Mesenchymal stem cell (in vitro differentiated cells and primary cell): ENCODE measurements at regions not wholly inside any gene's neighbourhood (a gene's known extent, or its start where the extent isn't known, plus 50 kb on each side); places are given as distances from the start of the nearest gene placed in this dataset.
A peak's percentile ranks its signal among the peaks of the same experiment; 100 is the strongest.

ENCODE experiments used
- DNase-seq: peaks from one replicate; pipeline ENCODE4 v3.0.0-alpha.2; 2013
- H2AFZ ChIP-seq: one replicate; pipeline ENCODE4 v1.6.1; 2013; ENCODE audit warnings: low read depth, mild to moderate bottlenecking, control low read depth, inconsistent platforms, low read length, moderate library complexity
- H2AK5ac ChIP-seq: 2 replicates; pipeline ENCODE4 v1.6.1; 2013; ENCODE audit warnings: low read length, moderate library complexity, mild to moderate bottlenecking, inconsistent platforms; ENCODE audit not compliant: severe bottlenecking
- H2BK120ac ChIP-seq: one replicate; pipeline ENCODE4 v1.6.1; 2013; ENCODE audit warnings: low read depth, mild to moderate bottlenecking, inconsistent platforms, low read length, moderate library complexity
- H2BK12ac ChIP-seq, 2 experiments: one replicate each; pipeline ENCODE4 v1.6.1; 2013; ENCODE audit warnings: inconsistent platforms in 2 of 2, low read length in 2 of 2, mild to moderate bottlenecking in 2 of 2, moderate library complexity in 2 of 2, control low read depth in 1 of 2
- H2BK15ac ChIP-seq: one replicate; pipeline ENCODE4 v1.6.1; 2013; ENCODE audit warnings: mild to moderate bottlenecking, low read depth, inconsistent platforms; ENCODE audit not compliant: poor library complexity, severe bottlenecking
- H2BK5ac ChIP-seq: 2 replicates; pipeline ENCODE4 v1.6.1; 2013; ENCODE audit warnings: low read depth, mild to moderate bottlenecking, low read length, control low read depth, inconsistent platforms; ENCODE audit not compliant: poor library complexity, severe bottlenecking
- H3K14ac ChIP-seq, 2 experiments: one replicate each; pipeline ENCODE4 v1.6.1; 2013; ENCODE audit warnings: inconsistent platforms in 2 of 2, low read length in 2 of 2, control low read depth in 1 of 2, mild to moderate bottlenecking in 1 of 2, moderate library complexity in 1 of 2
- H3K18ac ChIP-seq, 2 experiments: one replicate each; pipeline ENCODE4 v1.6.1; 2013; ENCODE audit warnings: inconsistent platforms in 2 of 2, low read length in 2 of 2, control low read depth in 1 of 2, low read depth in 1 of 2, mild to moderate bottlenecking in 1 of 2
- H3K23ac ChIP-seq, 2 experiments: one replicate each; pipeline ENCODE4 v1.6.1; 2013; ENCODE audit warnings: inconsistent platforms in 2 of 2, low read length in 2 of 2, mild to moderate bottlenecking in 2 of 2, moderate library complexity in 2 of 2, control low read depth in 1 of 2
- H3K27ac ChIP-seq: 2 replicates; pipeline ENCODE4 v1.5.1; 2013; ENCODE audit warnings: mild to moderate bottlenecking, moderate library complexity, low read length, control low read depth, inconsistent platforms; ENCODE audit not compliant: poor library complexity, severe bottlenecking
- H3K27me3 ChIP-seq, 2 experiments: 2 replicates each; pipeline versions ENCODE4 v1.6.1 to v1.7.0; 2013; ENCODE audit warnings: low read length in 2 of 2, mild to moderate bottlenecking in 2 of 2, moderate library complexity in 2 of 2, control low read depth in 1 of 2, inconsistent platforms in 1 of 2; ENCODE audit not compliant: control insufficient read depth in 1 of 2, insufficient read depth in 1 of 2
- H3K36me3 ChIP-seq, 2 experiments: 2 replicates each; pipeline versions ENCODE4 v1.6.1 to v1.7.0; 2013; ENCODE audit warnings: low read length in 2 of 2, control low read depth in 1 of 2, inconsistent platforms in 1 of 2, low read depth in 1 of 2, mild to moderate bottlenecking in 1 of 2; ENCODE audit not compliant: insufficient read depth in 2 of 2, control insufficient read depth in 1 of 2
- H3K4ac ChIP-seq, 2 experiments: one replicate each; pipeline ENCODE4 v1.6.1; 2013; ENCODE audit warnings: inconsistent platforms in 2 of 2, low read length in 2 of 2, mild to moderate bottlenecking in 2 of 2, moderate library complexity in 2 of 2, control low read depth in 1 of 2, low read depth in 1 of 2
- H3K4me1 ChIP-seq: 2 replicates; pipeline ENCODE4 v1.6.1; 2013; ENCODE audit warnings: low read depth, low read length, control low read depth; ENCODE audit not compliant: control insufficient read depth, insufficient read depth
- H3K4me2 ChIP-seq: 2 replicates; pipeline ENCODE4 v1.6.1; 2013; ENCODE audit warnings: low read length, mild to moderate bottlenecking, inconsistent platforms; ENCODE audit not compliant: poor library complexity, severe bottlenecking
- H3K4me3 ChIP-seq, 2 experiments: 2 replicates each; pipeline versions ENCODE4 v1.5.1 to v1.7.0; 2013; ENCODE audit warnings: low read length in 2 of 2, mild to moderate bottlenecking in 2 of 2, control low read depth in 1 of 2, low read depth in 1 of 2; ENCODE audit not compliant: insufficient read depth in 1 of 2
- H3K79me1 ChIP-seq: replicated peaks from 2 replicates; pipeline ENCODE4 v1.6.1; 2013; ENCODE audit warnings: mild to moderate bottlenecking, control low read depth, low read length, inconsistent platforms; ENCODE audit not compliant: poor library complexity, severe bottlenecking
- H3K9ac ChIP-seq: 2 replicates; pipeline ENCODE4 v1.7.0; 2013; ENCODE audit warnings: mild to moderate bottlenecking, low read length, moderate library complexity
- H3K9me3 ChIP-seq: 2 replicates; pipeline ENCODE4 v1.7.0; 2013; ENCODE audit warnings: mild to moderate bottlenecking, low read length; ENCODE audit not compliant: control insufficient read depth
- H4K8ac ChIP-seq: one replicate; pipeline ENCODE4 v1.6.1; 2013; ENCODE audit warnings: inconsistent platforms, mild to moderate bottlenecking, low read length, moderate library complexity
- H4K91ac ChIP-seq: one replicate; pipeline ENCODE4 v1.6.1; 2013; ENCODE audit warnings: mild to moderate bottlenecking, low read length, inconsistent platforms
- WGBS: methylation state at CpG from one replicate; pipeline ENCODE4 v1.1.7; 2013; ENCODE audit warnings: mixed read lengths; 5-methylcytosine and 5-hydroxymethylcytosine counted together

DNA sequence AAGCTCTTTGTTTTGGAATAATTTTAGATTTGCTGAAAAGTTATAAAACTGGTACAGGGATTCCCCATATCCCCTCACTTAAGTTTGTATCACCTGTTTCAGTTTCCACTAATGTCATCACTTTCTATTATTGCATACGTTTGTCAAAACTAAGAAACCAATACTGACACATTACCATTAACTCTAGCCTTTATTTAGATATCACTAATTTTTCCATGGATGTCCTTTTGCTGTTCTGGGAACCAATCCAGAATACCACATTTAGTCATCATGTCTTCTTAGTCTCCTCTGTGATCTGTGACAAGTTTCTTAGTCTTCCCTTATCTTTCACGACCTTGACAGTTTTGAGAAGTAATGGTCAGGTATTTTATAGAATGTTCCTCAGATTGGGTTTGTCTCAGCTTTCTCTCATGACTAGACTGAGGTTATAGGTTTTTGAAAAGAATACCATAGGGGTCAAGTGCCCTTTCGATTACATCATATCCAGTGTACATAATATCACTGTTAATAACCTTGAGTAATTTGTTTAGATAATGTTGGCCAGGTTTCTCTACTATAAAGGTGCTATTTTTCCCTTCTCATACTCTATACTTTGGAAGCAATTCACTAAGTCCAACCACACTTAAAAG, 51.9 kb upstream of the NMUR2 start:
- Histone ChIP-seq H2AK5ac (no peak overlapping the region), H3K79me1 (no peaks in the 10 kb centered on the region), H3K4me1 (no peaks in the 10 kb centered on the region), H3K4ac (no peak overlapping the region), H2BK15ac (no peak overlapping the region), H4K91ac (no peak overlapping the region), H3K14ac (no peak overlapping the region), H3K4me3 (no peak overlapping the region), H3K4me2 (no peak overlapping the region), H4K8ac (no peak overlapping the region), H3K18ac (no peak overlapping the region), H3K9ac (no peak overlapping the region), H3K36me3 (no peaks in the 10 kb centered on the region), H3K27me3 (no peaks in the 10 kb centered on the region), H3K23ac (no peak overlapping the region), H3K9me3 (no peaks in the 10 kb centered on the region), H2AFZ (no peak overlapping the region), H3K27ac (no peak overlapping the region), H2BK5ac (no peak overlapping the region), H2BK12ac (no peak overlapping the region), H2BK120ac (no peak overlapping the region)
- no peak for DNase-seq
- 86% methylated on average over 1 of the region's 3 CpGs for WGBS

DNA sequence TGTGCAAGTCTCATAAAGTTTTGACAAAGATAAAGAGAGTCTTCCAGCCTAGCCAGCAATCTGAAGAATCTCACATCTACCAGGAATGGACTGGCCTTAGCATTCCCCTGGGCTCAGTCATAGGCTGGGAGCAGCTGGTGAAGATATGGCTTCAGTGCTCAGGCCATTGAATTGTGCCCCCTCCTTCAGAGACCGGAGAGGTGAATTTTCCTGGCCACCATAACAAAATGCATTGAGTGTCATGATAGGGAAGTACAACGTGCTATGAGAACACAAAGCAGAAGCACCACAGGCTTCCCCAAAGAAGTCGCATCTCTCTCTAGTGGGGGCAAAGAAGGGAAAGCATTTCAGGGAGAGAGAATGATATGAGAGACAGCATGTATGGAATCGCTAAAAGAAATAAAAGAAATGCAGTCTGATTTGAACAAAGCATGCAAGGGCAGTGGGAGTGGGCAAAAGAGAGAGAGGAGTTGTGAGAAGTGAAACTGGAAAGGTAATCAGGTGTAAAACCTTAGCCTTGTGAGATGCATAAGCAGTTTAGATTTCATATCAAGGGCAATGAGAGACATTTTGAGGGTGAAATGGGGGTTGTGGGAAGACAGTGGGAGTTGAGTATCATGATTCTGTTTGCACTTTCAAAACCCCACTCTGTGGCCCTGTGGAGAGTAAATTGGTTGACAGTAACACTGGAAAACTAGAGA, 57.1 kb upstream of the NMUR2 start:
- no peak overlapping the region for H2AFZ ChIP-seq
- no peak overlapping the region for H3K4me3 ChIP-seq
- H3K4me1 ChIP-seq = no peaks in the 10 kb centered on the region
- no peak overlapping the region for H3K4ac ChIP-seq
- no peaks in the 10 kb centered on the region for H3K79me1 ChIP-seq
- H4K91ac ChIP-seq = no peak overlapping the region
- no peaks in the 10 kb centered on the region for H3K27me3 ChIP-seq
- no peak overlapping the region for H2BK12ac ChIP-seq
- H3K23ac ChIP-seq = no peak overlapping the region
- H3K27ac ChIP-seq = no peak overlapping the region
- no peaks in the 10 kb centered on the region for H3K36me3 ChIP-seq
- H4K8ac ChIP-seq = no peak overlapping the region
- no peak overlapping the region for H3K4me2 ChIP-seq
- no peak overlapping the region for H2AK5ac ChIP-seq
- no peak overlapping the region for H2BK15ac ChIP-seq
- no peaks in the 10 kb centered on the region for H3K9me3 ChIP-seq
- H3K14ac ChIP-seq = no peak overlapping the region
- no peak overlapping the region for H3K18ac ChIP-seq
- no peak overlapping the region for H2BK5ac ChIP-seq
- H2BK120ac ChIP-seq = no peak overlapping the region
- H3K9ac ChIP-seq = no peak overlapping the region
- peak; percentile 0 for DNase-seq
- WGBS = 44% methylated on average over 4 of the region's 4 CpGs

DNA sequence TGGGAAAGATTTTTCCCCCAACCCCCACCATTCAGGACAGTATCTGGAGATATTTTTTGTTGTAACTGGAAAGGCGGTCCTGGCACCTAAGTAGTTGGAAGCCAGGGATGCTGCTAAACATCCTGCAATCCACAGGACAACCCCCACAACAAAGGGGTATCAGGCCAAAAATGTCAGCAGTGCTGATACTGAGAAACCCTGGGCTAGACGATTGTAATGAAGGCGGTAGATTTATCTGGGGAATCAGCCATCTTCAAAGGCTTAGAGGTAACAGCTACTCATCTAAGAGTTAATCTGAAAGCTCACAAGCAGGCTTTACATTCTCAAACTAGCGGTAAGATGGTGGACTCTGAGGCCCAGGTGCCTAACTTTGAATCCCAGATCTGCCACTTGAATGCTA, 59.0 kb upstream of the NMUR2 start:
- Histone ChIP-seq H2BK120ac (no peak overlapping the region), H4K91ac (no peak overlapping the region), H3K36me3 (no peaks in the 10 kb centered on the region), H3K14ac (no peak overlapping the region), H4K8ac (no peak overlapping the region), H3K27me3 (no peaks in the 10 kb centered on the region), H3K4me3 (no peak overlapping the region), H3K79me1 (no peaks in the 10 kb centered on the region), H3K4me1 (no peaks in the 10 kb centered on the region), H3K9ac (no peak overlapping the region), H2BK15ac (no peak overlapping the region), H3K23ac (no peak overlapping the region), H3K4ac (no peak overlapping the region), H3K4me2 (no peak overlapping the region), H3K9me3 (no peaks in the 10 kb centered on the region), H2AK5ac (no peak overlapping the region), H3K27ac (no peak overlapping the region), H2BK5ac (no peak overlapping the region), H2AFZ (no peak overlapping the region), H3K18ac (no peak overlapping the region), H2BK12ac (no peak overlapping the region)
- no peak for DNase-seq
- WGBS = 50% methylated on average over 4 of the region's 4 CpGs

DNA sequence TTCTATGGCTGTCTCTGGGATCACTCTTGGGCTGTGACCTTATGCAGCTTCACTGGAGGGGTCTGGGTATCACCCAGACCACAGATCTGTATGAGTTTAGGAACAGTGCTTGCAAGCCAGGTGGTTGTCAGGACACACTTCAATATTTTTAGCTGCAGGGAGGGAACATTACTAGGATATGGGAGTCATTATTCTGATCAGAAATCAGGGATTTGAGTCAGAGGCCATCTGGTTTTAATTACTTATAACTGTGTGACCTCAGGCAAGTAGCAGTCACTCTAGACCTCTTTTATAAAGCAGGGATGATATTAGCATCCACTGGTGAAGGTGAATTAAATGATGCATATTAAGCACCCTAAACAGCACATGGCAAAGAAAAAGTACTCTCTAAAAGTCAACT, 60.1 kb upstream of the NMUR2 start:
- H3K14ac ChIP-seq = no peak overlapping the region
- H2BK120ac ChIP-seq = no peak overlapping the region
- H2AFZ ChIP-seq = no peak overlapping the region
- H3K79me1 ChIP-seq = no peaks in the 10 kb centered on the region
- H4K91ac ChIP-seq = no peak overlapping the region
- H3K36me3 ChIP-seq = no peaks in the 10 kb centered on the region
- H2BK15ac ChIP-seq = no peak overlapping the region
- H4K8ac ChIP-seq = no peak overlapping the region
- H3K27me3 ChIP-seq = no peaks in the 10 kb centered on the region
- H3K4me2 ChIP-seq = no peak overlapping the region
- H2BK12ac ChIP-seq = no peak overlapping the region
- no peak overlapping the region for H2BK5ac ChIP-seq
- no peak overlapping the region for H3K23ac ChIP-seq
- no peak overlapping the region for H2AK5ac ChIP-seq
- no peak overlapping the region for H3K4ac ChIP-seq
- H3K18ac ChIP-seq = no peak overlapping the region
- no peaks in the 10 kb centered on the region for H3K4me1 ChIP-seq
- no peak overlapping the region for H3K27ac ChIP-seq
- no peak overlapping the region for H3K4me3 ChIP-seq
- no peak overlapping the region for H3K9ac ChIP-seq
- H3K9me3 ChIP-seq = no peaks in the 10 kb centered on the region
- no peak for DNase-seq
